Gastrocnemius medialis (tissue), 4 donors: ENCODE measurements at regions not wholly inside any gene's neighbourhood (a gene's known extent, or its start where the extent isn't known, plus 50 kb on each side); places are given as distances from the start of the nearest gene placed in this dataset.
A peak's percentile ranks its signal among the peaks of the same experiment; 100 is the strongest.
"Not testable (repeated sequence)": the region's sequence is repeated elsewhere in the genome, so short reads cannot be mapped to it uniquely, and the experiment has no call there.

Source experiments
- ATAC-seq, 2 donors: fragments of 150-250 bp; one replicate each; pipeline ENCODE4 v1.9.1; 2016
- DNase-seq, 2 donors: peaks; one replicate each; pipeline ENCODE4 v3.0.0-alpha.2; 2019
- H3K27ac ChIP-seq, 4 donors: fragments of 200-600 bp; sonication (generic); 1 replicate in 1 of 4; 2 replicates in 3 of 4; pipeline ENCODE4 v1.5.1; 2016 to 2018; ENCODE audit warnings: mild to moderate bottlenecking in 2 of 4, moderate library complexity in 1 of 4
- H3K27me3 ChIP-seq, 3 donors: fragments of 200-600 bp; sonication (generic) in 2 of 3; 1 replicate in 1 of 3; 2 replicates in 2 of 3; pipeline versions ENCODE4 v1.5.1 to v1.6.0; 2016 to 2019; ENCODE audit warnings: mild to moderate bottlenecking in 1 of 3, moderate library complexity in 1 of 3
- H3K36me3 ChIP-seq, 2 donors: fragments of 200-600 bp; sonication (generic) in 1 of 2; one replicate each; pipeline ENCODE4 v1.5.1; 2017 to 2018
- H3K4me1 ChIP-seq, 2 donors: fragments of 200-600 bp; sonication (generic) in 1 of 2; one replicate each; pipeline ENCODE4 v1.5.1; 2016 to 2017; ENCODE audit warnings: mild to moderate bottlenecking in 2 of 2
- H3K4me3 ChIP-seq, 4 donors: fragments of 200-600 bp; sonication (generic) in 3 of 4; 1 replicate in 1 of 4; 2 replicates in 3 of 4; pipeline ENCODE4 v1.5.1; 2016 to 2019; ENCODE audit warnings: mild to moderate bottlenecking in 2 of 4
- H3K9me3 ChIP-seq, 3 donors: fragments of 200-600 bp; sonication (generic) in 2 of 3; 1 replicate in 1 of 3; 2 replicates in 2 of 3; pipeline ENCODE4 v1.5.1; 2016 to 2019
- POLR2A ChIP-seq, 2 donors: fragments of 450-650 bp; IDR thresholded peaks; one replicate each; pipeline ENCODE4 v1.6.1; 2017; ENCODE audit warnings: antibody characterized with exemption in 2 of 2, mild to moderate bottlenecking in 2 of 2, moderate library complexity in 2 of 2
- in situ Hi-C, 4 donors: fragments of 200-750 bp; cut with MboI; loops; one replicate each; pipeline versions ENCODE4 v1.15.0 to v1.8.0; 2017; ENCODE audit warnings: low sequenced_read_pairs in 4 of 4
- intact Hi-C: fragments of 100-400 bp; cut with DNase I; formaldehyde crosslinking; loops from one replicate; pipeline ENCODE4 v1.15.1; 2023; ENCODE audit warnings: low total_unique reads

GRCh38 chr1:120665250-120665577 lies 58.5 kb upstream of the NBPF26 start:
- intact Hi-C loops, H3K27me3 ChIP-seq, in situ Hi-C loops, H3K36me3 ChIP-seq, H3K9me3 ChIP-seq, H3K4me1 ChIP-seq: not testable (repeated sequence)
- ATAC-seq (peak; percentile 80 to 91), DNase-seq (peak in 1 of 2 donors; percentile 2)
- peak overlapping the region in 1 of 4 donors; percentile 59 for H3K4me3 ChIP-seq
- TF ChIP-seq POLR2A (IDR thresholded peaks at IDR 0.05) = peak in 1 of 2 donors; percentile 69
- H3K27ac ChIP-seq = peak overlapping the region in 2 of 4 donors; percentile 68 to 83

- H3K4me1 ChIP-seq, H3K4me3 ChIP-seq, intact Hi-C loops, H3K9me3 ChIP-seq, H3K36me3 ChIP-seq, in situ Hi-C loops, DNase-seq, H3K27me3 ChIP-seq: not testable (repeated sequence)
- peak; percentile 37 to 60 for ATAC-seq
- H3K27ac ChIP-seq = peak overlapping the region in 1 of 4 donors; percentile 43
Measured at GRCh38 chr1:120668187-120668586, 55.6 kb upstream of the NBPF26 start.
